WTC11 (cell line): ENCODE measurements at regions not wholly inside any gene's neighbourhood (a gene's known extent, or its start where the extent isn't known, plus 50 kb on each side); places are given as distances from the start of the nearest gene placed in this dataset.

Experiments
- ATAC-seq: fragments of 200-7000 bp; cut with Tn5 transposase; 2 replicates; pipeline ENCODE4 v1.10.0; 2021; ENCODE audit warnings: mild to moderate bottlenecking, moderate library complexity
- CTCF ChIA-PET: fragments of 300-600 bp; sonication (Branson Sonifier 250); formaldehyde crosslinking; loops from one replicate; lab custom pipeline; 2021; ENCODE audit warnings: antibody characterized with exemption; lab: Charles Lee
- POLR2A ChIA-PET: fragments of 350-600 bp; sonication (Branson Sonifier 250); formaldehyde crosslinking; loops from one replicate; lab custom pipeline; 2021; ENCODE audit warnings: antibody characterized with exemption; lab: Charles Lee
- DNase-seq: peaks from one replicate; pipeline ENCODE4 v3.0.0; 2021; ENCODE audit warnings: low spot score
- H3K27ac Mint-ChIP-seq: 2 replicates; pipeline ENCODE4 v1.8.0; 2021; ENCODE audit warnings: mixed read lengths
- H3K27me3 Mint-ChIP-seq: 2 replicates; pipeline ENCODE4 v1.8.0; 2021; ENCODE audit warnings: low read depth, mild to moderate bottlenecking, moderate library complexity, mixed read lengths
- H3K36me3 Mint-ChIP-seq: 2 replicates; pipeline ENCODE4 v1.8.0; 2021; ENCODE audit warnings: mixed read lengths
- H3K4me1 Mint-ChIP-seq: 2 replicates; pipeline ENCODE4 v1.8.0; 2022; ENCODE audit warnings: mixed read lengths
- H3K4me3 Mint-ChIP-seq: 2 replicates; pipeline ENCODE4 v1.8.0; 2021; ENCODE audit warnings: mild to moderate bottlenecking, moderate library complexity, mixed read lengths
- H3K9me3 Mint-ChIP-seq: 2 replicates; pipeline ENCODE4 v1.8.0; 2021; ENCODE audit warnings: mixed read lengths
- CREB1 ChIP-seq: sonication (generic); formaldehyde crosslinking; IDR thresholded peaks from 2 replicates; pipeline ENCODE4 v1.8.0; 2023; ENCODE audit warnings: mild to moderate bottlenecking, missing genetic modification reagents
- CREM ChIP-seq: sonication (generic); formaldehyde crosslinking; IDR thresholded peaks from 2 replicates; pipeline ENCODE4 v1.8.1; 2022; ENCODE audit warnings: mild to moderate bottlenecking, missing genetic modification reagents, moderate library complexity
- EMX1 ChIP-seq: fragments of 250-450 bp; sonication (Bioruptor Pico); IDR thresholded peaks from 2 replicates; pipeline ENCODE4 v1.8.0; 2021; ENCODE audit warnings: mild to moderate bottlenecking
- GABPB1 ChIP-seq: sonication (generic); formaldehyde crosslinking; IDR thresholded peaks from 2 replicates; pipeline ENCODE4 v1.8.1; 2023; ENCODE audit warnings: mild to moderate bottlenecking, missing genetic modification reagents
- JUN ChIP-seq: sonication (generic); formaldehyde crosslinking; IDR thresholded peaks from 2 replicates; pipeline ENCODE4 v1.8.0; 2023; ENCODE audit warnings: mild to moderate bottlenecking, missing genetic modification reagents
- KAT7 ChIP-seq: sonication (generic); formaldehyde crosslinking; IDR thresholded peaks from 2 replicates; pipeline ENCODE4 v1.8.1; 2023; ENCODE audit warnings: missing genetic modification reagents, mild to moderate bottlenecking, borderline replicate concordance
- SP1 ChIP-seq: sonication (generic); formaldehyde crosslinking; conservative IDR thresholded peaks from 2 replicates; pipeline ENCODE4 v1.8.1; 2022; ENCODE audit warnings: missing genetic modification reagents
- TP53 ChIP-seq: sonication (generic); formaldehyde crosslinking; IDR thresholded peaks from 2 replicates; pipeline ENCODE4 v1.8.1; 2023; ENCODE audit warnings: mild to moderate bottlenecking, missing genetic modification reagents
- TF ChIP-seq, protein P1 (sequence below): fragments of 250-450 bp; sonication (Bioruptor Pico); IDR thresholded peaks from 2 replicates; pipeline ENCODE4 v1.9.0; 2021; ENCODE audit warnings: mild to moderate bottlenecking, borderline replicate concordance
- TF ChIP-seq, protein P2 (sequence below): sonication (generic); formaldehyde crosslinking; IDR thresholded peaks from 2 replicates; pipeline ENCODE4 v1.8.0; 2022; ENCODE audit warnings: mild to moderate bottlenecking, missing genetic modification reagents
- TF ChIP-seq, protein P3 (sequence below): fragments of 250-450 bp; sonication (Bioruptor Pico); IDR thresholded peaks from 2 replicates; pipeline ENCODE4 v1.9.0; 2021; ENCODE audit warnings: mild to moderate bottlenecking
- TF ChIP-seq, protein P4 (sequence below): sonication (generic); formaldehyde crosslinking; IDR thresholded peaks from 2 replicates; pipeline ENCODE4 v1.8.1; 2022; ENCODE audit warnings: low read depth, mild to moderate bottlenecking, moderate library complexity, missing genetic modification reagents, borderline replicate concordance
- TF ChIP-seq, protein P5 (sequence below): fragments of 250-450 bp; sonication (Bioruptor Pico); IDR thresholded peaks from 2 replicates; pipeline ENCODE4 v1.9.0; 2021; ENCODE audit warnings: moderate library complexity, mild to moderate bottlenecking, inconsistent platforms, borderline replicate concordance
- TF ChIP-seq, protein P6 (sequence below): sonication (generic); formaldehyde crosslinking; IDR thresholded peaks from 2 replicates; pipeline ENCODE4 v1.8.0; 2022; ENCODE audit warnings: mild to moderate bottlenecking, missing genetic modification reagents

DNA sequence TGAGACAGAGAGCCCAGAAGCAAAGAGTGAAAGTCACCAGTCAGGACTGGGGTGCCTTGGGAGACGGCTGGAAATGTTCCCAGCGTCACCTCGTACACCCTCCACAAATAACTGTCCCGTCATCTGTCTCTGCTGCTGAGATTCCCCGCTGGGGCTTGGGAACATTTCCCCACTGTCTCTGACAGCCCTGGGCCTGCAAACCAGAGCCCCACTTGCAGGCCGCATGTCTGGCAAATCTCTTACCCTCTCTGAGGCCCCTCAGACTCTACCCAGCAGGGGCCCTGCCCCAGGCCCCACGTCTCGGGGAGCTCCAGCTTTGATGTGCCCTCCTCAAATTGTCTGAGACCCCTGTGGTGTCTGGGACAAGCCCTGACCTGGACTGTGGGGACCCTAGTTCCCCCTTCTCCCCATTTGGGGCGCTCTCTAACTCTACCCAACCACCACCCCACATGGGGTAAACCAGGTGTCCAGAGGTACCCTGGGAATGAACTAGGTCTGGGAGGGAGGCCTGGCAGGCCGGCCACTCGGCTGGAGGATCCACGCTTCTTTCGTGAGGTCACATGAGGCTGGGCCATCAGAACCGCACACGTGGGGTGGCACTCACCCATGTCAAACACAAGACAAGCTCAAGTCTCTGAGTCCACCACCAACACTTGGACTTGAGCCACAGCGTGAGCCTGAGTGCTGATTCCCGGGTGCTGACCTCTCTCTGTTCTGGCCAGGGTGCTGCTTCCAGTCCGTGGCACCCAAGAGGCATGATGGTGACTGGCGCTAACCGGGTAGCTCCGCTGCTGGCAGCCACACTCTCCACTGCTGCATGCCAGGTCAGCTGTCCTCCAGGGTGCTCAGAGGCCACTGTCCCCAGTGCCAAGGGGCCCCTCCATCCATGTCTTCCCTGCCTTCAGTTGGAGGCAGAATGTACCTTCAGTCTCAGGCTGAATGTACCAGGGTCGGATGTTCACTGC, 59.8 kb downstream of the DIO3 start:
- no peak overlapping the region for H3K4me3 Mint-ChIP-seq
- no peak overlapping the region for H3K27ac Mint-ChIP-seq
- TF ChIP-seq, protein P1, sequence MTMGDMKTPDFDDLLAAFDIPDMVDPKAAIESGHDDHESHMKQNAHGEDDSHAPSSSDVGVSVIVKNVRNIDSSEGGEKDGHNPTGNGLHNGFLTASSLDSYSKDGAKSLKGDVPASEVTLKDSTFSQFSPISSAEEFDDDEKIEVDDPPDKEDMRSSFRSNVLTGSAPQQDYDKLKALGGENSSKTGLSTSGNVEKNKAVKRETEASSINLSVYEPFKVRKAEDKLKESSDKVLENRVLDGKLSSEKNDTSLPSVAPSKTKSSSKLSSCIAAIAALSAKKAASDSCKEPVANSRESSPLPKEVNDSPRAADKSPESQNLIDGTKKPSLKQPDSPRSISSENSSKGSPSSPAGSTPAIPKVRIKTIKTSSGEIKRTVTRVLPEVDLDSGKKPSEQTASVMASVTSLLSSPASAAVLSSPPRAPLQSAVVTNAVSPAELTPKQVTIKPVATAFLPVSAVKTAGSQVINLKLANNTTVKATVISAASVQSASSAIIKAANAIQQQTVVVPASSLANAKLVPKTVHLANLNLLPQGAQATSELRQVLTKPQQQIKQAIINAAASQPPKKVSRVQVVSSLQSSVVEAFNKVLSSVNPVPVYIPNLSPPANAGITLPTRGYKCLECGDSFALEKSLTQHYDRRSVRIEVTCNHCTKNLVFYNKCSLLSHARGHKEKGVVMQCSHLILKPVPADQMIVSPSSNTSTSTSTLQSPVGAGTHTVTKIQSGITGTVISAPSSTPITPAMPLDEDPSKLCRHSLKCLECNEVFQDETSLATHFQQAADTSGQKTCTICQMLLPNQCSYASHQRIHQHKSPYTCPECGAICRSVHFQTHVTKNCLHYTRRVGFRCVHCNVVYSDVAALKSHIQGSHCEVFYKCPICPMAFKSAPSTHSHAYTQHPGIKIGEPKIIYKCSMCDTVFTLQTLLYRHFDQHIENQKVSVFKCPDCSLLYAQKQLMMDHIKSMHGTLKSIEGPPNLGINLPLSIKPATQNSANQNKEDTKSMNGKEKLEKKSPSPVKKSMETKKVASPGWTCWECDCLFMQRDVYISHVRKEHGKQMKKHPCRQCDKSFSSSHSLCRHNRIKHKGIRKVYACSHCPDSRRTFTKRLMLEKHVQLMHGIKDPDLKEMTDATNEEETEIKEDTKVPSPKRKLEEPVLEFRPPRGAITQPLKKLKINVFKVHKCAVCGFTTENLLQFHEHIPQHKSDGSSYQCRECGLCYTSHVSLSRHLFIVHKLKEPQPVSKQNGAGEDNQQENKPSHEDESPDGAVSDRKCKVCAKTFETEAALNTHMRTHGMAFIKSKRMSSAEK (CRISPR knock-in tag), result no peak
- no peak for TF ChIP-seq SP1 (CRISPR knock-in tag)
- no peak for TF ChIP-seq TP53
- TF ChIP-seq, protein P2, sequence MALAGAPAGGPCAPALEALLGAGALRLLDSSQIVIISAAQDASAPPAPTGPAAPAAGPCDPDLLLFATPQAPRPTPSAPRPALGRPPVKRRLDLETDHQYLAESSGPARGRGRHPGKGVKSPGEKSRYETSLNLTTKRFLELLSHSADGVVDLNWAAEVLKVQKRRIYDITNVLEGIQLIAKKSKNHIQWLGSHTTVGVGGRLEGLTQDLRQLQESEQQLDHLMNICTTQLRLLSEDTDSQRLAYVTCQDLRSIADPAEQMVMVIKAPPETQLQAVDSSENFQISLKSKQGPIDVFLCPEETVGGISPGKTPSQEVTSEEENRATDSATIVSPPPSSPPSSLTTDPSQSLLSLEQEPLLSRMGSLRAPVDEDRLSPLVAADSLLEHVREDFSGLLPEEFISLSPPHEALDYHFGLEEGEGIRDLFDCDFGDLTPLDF, result no peak
- TF ChIP-seq CREB1 (CRISPR knock-in tag), result no peak
- TF ChIP-seq, protein P3, sequence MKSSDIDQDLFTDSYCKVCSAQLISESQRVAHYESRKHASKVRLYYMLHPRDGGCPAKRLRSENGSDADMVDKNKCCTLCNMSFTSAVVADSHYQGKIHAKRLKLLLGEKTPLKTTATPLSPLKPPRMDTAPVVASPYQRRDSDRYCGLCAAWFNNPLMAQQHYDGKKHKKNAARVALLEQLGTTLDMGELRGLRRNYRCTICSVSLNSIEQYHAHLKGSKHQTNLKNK, result no peak
- TF ChIP-seq KAT7, result no peak
- no peak for TF ChIP-seq JUN (CRISPR knock-in tag)
- TF ChIP-seq EMX1 (CRISPR knock-in tag), result no peak
- TF ChIP-seq, protein P4, sequence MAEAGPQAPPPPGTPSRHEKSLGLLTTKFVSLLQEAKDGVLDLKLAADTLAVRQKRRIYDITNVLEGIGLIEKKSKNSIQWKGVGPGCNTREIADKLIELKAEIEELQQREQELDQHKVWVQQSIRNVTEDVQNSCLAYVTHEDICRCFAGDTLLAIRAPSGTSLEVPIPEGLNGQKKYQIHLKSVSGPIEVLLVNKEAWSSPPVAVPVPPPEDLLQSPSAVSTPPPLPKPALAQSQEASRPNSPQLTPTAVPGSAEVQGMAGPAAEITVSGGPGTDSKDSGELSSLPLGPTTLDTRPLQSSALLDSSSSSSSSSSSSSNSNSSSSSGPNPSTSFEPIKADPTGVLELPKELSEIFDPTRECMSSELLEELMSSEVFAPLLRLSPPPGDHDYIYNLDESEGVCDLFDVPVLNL, result no peak
- no peak for TF ChIP-seq CREM
- TF ChIP-seq GABPB1 (CRISPR knock-in tag), result no peak
- TF ChIP-seq, all 79 proteins: peak for 0
- DNase-seq, result no peak
- H3K27me3 Mint-ChIP-seq, result peaks cover 2% of the 10 kb centered on the region; the same call in 1 of the 2 replicates
- H3K4me1 Mint-ChIP-seq, result peaks cover 21% of the 10 kb centered on the region
- CTCF ChIA-PET, result interaction anchor here (1.5 kb wide), 1 partner anchor 8 kb away, joined by 4 read pairs; no protein-coding TSS in a partner anchor
- 0 out of 2 replicates have a peak, but pooled peaks cover 3% of the 10 kb centered on the region for H3K9me3 Mint-ChIP-seq
- POLR2A ChIA-PET, result no interaction called here
- no peaks in the 10 kb centered on the region for H3K36me3 Mint-ChIP-seq
- no peak for ATAC-seq

DNA sequence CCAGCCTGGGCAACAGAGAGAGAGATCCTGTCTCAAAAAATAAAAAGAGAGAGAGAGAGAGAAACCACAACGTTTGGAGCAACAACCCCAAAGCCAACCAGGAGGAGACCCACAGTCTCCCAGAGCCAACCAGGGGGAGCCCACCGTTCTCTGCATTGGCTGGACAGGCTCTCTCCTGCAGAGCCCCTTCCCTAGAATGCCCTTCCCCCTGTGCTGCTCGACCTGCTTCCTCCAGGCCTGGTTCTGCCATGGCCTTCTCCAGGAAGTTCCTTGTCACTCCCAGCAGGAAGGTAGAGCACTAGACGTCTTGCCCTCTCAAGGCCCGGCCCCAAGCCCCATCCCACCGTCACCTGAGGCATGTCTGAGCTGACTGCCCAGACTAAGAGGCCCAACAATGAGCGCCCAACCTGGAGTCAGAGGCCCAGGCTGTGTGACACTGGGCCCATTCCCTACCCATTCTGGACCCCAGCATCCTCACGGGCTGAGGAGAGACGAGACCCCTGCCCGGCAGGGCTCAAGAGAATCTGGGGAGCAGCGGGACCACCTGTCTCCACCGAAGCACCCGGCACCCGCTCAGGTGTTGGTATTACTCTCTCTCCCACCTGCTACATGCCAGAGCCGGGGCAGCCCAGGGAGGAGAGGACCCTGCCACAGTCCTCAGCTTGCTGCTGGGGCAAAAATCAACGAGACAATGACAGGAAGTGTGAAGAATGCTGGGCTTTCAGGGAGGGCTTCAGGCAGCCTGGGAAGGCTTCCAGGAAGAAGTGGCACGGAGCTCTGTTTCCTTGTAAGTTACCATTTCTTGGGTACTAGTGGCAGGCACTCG, 61.2 kb downstream of the DIO3 start:
- peaks cover 21% of the 10 kb centered on the region for H3K4me1 Mint-ChIP-seq
- ChIA-PET POLR2A (no interaction called here), CTCF (no interaction called here)
- peak; percentile 47 for ATAC-seq
- DNase-seq, result no peak
- no peaks in the 10 kb centered on the region for H3K9me3 Mint-ChIP-seq
- H3K27ac Mint-ChIP-seq, result no peak overlapping the region
- H3K27me3 Mint-ChIP-seq, result no peaks in the 10 kb centered on the region; the same call in 1 of the 2 replicates
- H3K4me3 Mint-ChIP-seq, result no peak overlapping the region
- H3K36me3 Mint-ChIP-seq, result no peaks in the 10 kb centered on the region
- TF ChIP-seq, protein P1 (CRISPR knock-in tag), result no peak
- TF ChIP-seq, protein P5, sequence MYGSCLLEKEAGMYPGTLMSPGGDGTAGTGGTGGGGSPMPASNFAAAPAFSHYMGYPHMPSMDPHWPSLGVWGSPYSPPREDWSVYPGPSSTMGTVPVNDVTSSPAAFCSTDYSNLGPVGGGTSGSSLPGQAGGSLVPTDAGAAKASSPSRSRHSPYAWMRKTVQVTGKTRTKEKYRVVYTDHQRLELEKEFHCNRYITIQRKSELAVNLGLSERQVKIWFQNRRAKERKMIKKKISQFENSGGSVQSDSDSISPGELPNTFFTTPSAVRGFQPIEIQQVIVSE (CRISPR knock-in tag), result no peak
- TF ChIP-seq, protein P6, sequence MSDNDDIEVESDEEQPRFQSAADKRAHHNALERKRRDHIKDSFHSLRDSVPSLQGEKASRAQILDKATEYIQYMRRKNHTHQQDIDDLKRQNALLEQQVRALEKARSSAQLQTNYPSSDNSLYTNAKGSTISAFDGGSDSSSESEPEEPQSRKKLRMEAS, result no peak
